GM12875 (cell line): ENCODE measurements at regions not wholly inside any gene's neighbourhood (a gene's known extent, or its start where the extent isn't known, plus 50 kb on each side); places are given as distances from the start of the nearest gene placed in this dataset.

Experiments
- H3K4me3 ChIP-seq: one replicate; pipeline ENCODE4 v1.5.1; 2011; ENCODE audit warnings: low read depth, low read length, control low read depth
- CTCF ChIP-seq: IDR thresholded peaks from 2 replicates; pipeline ENCODE4 v1.5.1; 2011; ENCODE audit warnings: low read depth, mild to moderate bottlenecking, control low read depth, inconsistent platforms, low read length, moderate library complexity, borderline replicate concordance; ENCODE audit not compliant: insufficient read depth

DNA sequence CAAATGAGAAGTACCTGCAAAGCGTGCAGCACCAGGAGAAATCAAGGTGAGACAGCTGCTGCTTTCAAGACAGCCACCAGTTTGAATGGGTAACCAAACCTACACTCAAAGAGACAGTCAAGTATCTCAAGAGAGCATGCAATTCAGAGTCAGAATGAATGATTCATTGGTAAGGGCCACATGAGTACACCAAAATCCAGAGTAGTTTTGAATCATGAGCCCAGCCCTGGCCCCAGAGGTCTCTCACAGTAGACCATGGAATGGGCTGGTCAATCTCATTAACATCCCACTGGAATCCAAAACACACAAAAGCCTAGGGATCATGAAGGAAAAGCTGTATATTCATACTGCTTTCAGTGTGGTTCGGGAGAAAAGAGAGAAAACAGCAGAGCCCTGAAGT, 242.8 kb downstream of the TBL1XR1 start:
- no peak for TF ChIP-seq CTCF
- no peak overlapping the region for H3K4me3 ChIP-seq

- H3K4me3 ChIP-seq = no peak overlapping the region
- no peak for TF ChIP-seq CTCF
Measured at GRCh38 chr3:176953106-176954060, 243.9 kb downstream of the TBL1XR1 start.

DNA sequence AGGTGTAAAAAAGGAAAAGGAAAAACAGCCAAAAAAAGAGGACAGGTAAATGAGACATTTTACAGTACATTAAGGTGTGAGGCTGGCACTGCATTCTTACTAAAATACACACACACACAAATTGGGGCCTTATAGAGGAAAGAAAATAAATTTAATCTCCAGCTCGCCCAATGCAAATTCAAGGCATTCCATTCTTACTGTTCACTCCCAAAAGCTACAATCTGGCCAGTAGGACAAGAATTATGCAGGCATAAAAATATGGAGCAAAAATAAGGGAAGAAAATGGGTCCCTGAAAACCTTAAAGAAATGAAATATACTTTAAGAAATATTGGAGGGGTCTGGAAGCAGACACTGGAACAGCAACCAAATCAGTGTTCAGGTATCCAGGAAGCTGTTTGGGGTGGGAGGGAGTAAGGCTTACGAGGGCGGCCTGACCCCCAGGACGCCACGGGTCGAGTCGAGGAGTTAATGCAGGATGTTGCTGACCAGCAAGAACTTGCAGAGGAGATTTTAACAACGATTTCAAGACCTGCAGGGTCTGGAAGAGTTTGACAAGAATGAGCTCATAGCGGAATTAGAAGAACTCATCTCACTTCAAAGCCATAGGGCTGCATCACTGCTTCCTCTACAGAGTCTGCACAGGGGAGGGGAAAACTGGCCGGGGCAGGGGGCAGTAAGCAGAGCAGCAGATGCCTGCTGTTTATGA, 245.5 kb downstream of the TBL1XR1 start:
- H3K4me3 ChIP-seq = no peak overlapping the region
- TF ChIP-seq CTCF = no peak

- H3K4me3 ChIP-seq = no peak overlapping the region
- TF ChIP-seq CTCF = no peak
Measured at GRCh38 chr3:176951144-176951543, 246.1 kb downstream of the TBL1XR1 start.

- H3K4me3 ChIP-seq = no peak overlapping the region
- TF ChIP-seq CTCF = no peak
Measured at GRCh38 chr3:176950743-176951142, 246.5 kb downstream of the TBL1XR1 start.

DNA sequence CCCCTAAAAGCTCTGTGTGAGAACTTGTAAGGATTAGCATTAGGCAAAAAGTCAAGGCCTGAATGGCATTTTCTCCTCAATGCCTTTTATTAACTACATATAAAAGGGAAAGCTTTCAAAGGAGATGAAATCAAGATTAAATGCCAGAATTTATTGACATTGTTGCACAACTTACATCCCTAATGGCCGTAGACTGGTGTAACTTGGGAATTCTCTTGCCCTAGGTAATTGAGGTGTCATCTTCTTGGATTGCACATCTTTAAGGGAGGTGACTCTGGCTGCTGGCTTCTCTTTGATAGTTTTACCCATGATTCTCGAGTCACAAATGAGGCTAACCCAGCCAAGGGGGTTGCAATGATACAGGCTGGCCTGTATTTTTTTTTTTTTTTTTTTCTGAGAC, 249.1 kb downstream of the TBL1XR1 start:
- H3K4me3 ChIP-seq = no peak overlapping the region
- no peak for TF ChIP-seq CTCF
